ENCODE measurements at regions not wholly inside any gene's neighbourhood (a gene's known extent, or its start where the extent isn't known, plus 50 kb on each side); places are given as distances from the start of the nearest gene placed in this dataset.

DNA sequence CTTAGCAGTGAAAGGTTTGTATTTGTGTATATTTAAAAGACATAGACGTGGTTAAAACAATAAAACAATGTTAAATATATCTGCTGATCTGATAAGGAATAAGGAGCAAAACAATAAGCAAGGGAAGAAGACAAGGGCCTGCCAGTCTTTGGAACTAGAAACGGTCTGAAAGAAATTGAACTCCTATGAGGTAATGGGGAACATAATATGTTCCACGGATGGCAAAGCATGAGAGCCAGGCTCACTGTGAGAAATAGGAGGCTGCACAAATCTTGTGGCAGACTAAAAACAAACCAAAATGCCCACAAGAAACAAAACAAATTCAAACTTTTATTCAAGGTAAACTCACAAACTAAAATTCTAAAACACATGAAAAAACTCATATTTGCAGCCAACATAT, 150.5 kb downstream of the NTMT2 start:
- TF ChIP-seq CTCF (IDR thresholded peaks at IDR 0.05): no peak
- no peak for TF ChIP-seq POLR2A (IDR thresholded peaks at IDR 0.05)

All from right lobe of liver (tissue), 4 donors.